ENCODE measurements at regions not wholly inside any gene's neighbourhood (a gene's known extent, or its start where the extent isn't known, plus 50 kb on each side); places are given as distances from the start of the nearest gene placed in this dataset.
"Not testable (repeated sequence)": the region's sequence is repeated elsewhere in the genome, so short reads cannot be mapped to it uniquely, and the experiment has no call there.

DNA sequence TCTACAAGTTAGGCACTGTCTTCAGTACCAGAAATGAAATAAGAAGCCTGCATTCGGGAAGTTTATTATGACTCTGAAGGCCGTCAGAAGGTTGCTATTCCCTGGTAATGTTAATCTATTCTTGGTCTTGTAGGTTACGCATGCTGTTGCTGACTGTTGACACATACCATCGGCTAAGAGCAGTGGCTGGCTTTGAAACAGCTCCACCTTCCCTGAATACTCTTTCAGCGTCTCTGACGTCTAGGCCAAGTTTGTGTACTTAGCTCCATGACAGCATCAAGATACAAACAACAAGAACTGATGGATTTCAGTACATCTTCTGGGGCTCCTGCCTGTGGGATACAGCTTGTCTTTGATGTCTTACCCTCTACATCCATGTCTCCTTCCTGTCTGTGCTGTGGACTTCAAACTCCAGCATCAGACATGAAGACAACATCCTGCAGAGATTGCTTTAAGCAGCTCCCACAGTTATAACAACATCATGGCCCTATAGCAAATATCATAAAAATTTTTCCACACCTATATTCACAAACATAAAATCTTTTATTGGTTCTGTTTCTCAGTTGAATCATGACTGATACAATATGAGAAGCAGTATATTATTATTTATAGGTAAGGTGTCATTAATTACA lies 906.0 kb downstream of the SPATA31A7 start:
- in situ Hi-C loops (cut with HindIII; ENCODE audit: low pct_ligation_motif_present, low sequenced_read_pairs); H3K27ac ChIP-seq; H3K4me3 ChIP-seq (ENCODE audit: low read depth, low read length); H3K27me3 ChIP-seq (replicated peaks); H3K36me3 ChIP-seq (replicated peaks); DNase-seq: not testable (repeated sequence)

DNA sequence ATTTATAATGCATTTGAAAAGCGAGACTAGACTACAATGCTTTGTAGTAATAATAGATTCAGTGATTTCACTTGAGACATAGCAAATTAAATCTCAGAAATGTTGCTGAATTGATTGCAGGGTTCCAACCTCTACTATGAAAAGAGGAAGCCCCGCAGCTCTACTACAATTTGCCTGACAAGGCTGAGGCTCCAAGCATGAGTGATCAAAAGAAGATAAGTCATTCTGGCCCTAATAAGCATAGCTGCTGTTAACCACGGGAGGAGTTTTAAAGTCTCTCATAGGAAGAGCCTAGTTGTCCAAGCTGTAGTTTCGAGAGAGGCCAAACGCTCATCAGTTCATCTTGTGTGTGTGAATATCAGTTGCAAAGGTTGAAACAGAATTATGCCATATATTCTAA lies 920.6 kb downstream of the SPATA31A7 start:
- DNase-seq; H3K27me3 ChIP-seq (replicated peaks); H3K36me3 ChIP-seq (replicated peaks); in situ Hi-C loops (cut with HindIII; ENCODE audit: low pct_ligation_motif_present, low sequenced_read_pairs); H3K4me3 ChIP-seq (ENCODE audit: low read depth, low read length); H3K27ac ChIP-seq: not testable (repeated sequence)

DNA sequence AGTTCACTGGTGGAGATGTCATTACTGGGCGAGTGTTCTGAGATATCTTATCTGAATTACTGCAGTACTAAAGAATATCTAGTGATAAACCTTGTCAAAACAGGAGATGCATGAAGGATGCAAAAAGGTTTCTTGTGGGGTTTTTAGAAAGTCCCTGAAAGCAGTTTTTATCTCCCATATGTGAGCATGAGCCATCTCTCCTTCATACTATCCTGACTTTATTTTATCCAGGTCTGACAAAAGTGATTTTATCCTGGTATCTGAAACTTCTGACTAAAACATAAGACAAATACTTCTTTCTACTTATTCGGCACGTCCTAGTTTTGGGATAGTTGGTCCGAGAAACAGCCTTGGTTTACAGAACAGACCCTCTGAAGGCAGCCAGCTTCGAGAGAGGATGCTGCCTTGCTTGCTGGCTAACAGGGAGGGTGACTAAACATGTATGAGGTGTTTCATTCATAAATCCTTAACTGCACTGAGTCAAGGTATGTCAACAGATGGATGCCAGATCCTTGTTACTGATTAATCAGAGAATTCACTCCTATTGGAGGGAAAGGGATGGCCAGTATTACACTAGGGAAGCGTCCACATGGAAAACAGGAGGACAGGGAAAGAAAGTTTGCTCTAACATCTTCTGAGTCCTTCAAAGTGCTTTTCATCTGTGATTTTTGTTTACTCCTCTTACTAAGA lies 927.3 kb downstream of the SPATA31A7 start:
- H3K27me3 ChIP-seq (replicated peaks); DNase-seq; H3K36me3 ChIP-seq (replicated peaks); in situ Hi-C loops (cut with HindIII; ENCODE audit: low pct_ligation_motif_present, low sequenced_read_pairs); H3K27ac ChIP-seq; H3K4me3 ChIP-seq (ENCODE audit: low read depth, low read length): not testable (repeated sequence)

DNA sequence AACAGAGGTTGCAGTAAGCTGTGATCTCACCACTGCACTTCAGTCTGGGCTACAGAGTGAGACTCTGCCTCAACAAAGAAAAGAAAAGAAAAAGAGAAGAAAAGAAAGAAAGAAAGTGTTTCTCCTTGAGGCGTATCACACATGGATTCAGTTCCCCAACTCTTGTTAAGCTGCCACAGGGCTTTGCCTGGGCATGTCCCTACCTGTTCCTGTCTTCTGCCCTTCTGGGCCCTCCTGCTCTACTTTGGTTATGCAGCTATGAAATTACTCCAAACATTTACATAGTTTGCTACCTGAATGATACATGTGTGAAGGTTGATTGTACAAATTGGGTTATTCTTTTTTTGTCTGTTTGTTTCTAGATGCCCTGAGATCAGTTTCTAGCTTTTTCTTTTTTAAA lies 929.8 kb downstream of the SPATA31A7 start:
- in situ Hi-C loops (cut with HindIII; ENCODE audit: low pct_ligation_motif_present, low sequenced_read_pairs); H3K4me3 ChIP-seq (ENCODE audit: low read depth, low read length); H3K27me3 ChIP-seq (replicated peaks); H3K27ac ChIP-seq; H3K36me3 ChIP-seq (replicated peaks); DNase-seq: not testable (repeated sequence)

DNA sequence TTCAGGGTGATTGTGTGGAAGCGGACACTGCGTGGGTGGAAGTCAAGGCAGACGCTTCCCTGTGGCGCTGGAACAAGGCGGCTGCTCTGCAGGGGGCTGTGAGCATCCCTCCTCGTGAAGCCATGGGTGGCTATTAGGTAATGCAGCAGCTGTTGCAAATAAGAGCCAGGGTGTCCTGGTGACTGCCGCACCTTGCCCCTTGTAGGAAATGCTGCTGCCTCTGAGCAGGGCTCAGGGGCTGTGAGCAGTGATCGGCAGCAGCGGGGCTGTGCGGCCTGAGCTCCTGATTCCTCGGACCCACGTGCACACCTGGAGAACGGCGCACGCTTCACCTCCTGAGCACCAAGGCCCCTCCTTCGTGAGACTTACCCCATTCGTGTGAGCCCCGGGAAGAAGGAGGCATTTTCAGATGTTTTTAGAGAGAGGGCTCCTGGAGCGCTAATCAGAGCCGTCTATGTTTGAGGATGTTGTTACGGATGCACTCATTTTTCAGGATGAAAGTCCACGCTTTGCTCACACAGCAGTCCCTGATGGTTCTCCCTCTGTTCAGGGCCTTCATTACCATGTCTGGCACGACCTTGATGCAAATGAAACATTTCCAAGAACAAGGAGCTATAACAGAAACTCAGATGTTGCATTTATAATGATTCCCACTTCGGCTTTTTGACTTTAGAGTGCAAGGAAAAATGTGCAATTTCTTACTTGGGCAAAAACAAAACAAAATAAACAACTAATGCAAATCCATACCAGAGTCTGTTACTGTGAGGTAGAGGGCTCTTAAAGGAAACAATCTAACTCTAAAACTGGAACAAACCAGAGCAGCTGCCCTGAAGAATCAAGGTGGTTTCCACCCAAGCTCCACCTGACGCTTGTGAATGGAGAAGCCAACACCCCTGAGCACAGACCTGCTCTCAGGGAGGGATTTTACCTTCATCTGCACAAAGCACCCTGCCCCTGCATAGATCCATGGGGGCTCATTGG lies 936.1 kb downstream of the SPATA31A7 start:
- DNase-seq; H3K36me3 ChIP-seq (replicated peaks); H3K27me3 ChIP-seq (replicated peaks); H3K4me3 ChIP-seq (ENCODE audit: low read depth, low read length); in situ Hi-C loops (cut with HindIII; ENCODE audit: low pct_ligation_motif_present, low sequenced_read_pairs); H3K27ac ChIP-seq: not testable (repeated sequence)

DNA sequence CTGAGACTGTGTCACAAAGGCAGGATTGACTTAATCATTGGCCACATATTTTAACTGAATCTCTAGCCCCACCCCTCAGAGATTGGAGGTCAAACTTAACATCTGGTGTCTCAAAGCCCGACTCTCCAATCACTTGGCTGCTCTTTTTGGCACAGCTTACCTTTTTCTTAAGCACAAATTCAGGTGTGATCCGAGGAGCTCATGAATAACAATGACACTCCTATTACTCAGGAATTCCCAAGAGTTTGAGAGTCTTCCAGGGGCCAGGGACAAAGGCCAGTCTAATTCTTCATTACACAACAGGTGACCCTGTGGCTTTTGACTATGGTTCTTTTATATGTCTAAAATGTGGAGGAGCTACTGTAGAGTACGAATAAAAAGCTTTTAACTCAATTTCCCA lies 945.2 kb downstream of the SPATA31A7 start:
- in situ Hi-C loops (cut with HindIII; ENCODE audit: low pct_ligation_motif_present, low sequenced_read_pairs); H3K4me3 ChIP-seq (ENCODE audit: low read depth, low read length); H3K27me3 ChIP-seq (replicated peaks); H3K27ac ChIP-seq; DNase-seq; H3K36me3 ChIP-seq (replicated peaks): not testable (repeated sequence)

DNA sequence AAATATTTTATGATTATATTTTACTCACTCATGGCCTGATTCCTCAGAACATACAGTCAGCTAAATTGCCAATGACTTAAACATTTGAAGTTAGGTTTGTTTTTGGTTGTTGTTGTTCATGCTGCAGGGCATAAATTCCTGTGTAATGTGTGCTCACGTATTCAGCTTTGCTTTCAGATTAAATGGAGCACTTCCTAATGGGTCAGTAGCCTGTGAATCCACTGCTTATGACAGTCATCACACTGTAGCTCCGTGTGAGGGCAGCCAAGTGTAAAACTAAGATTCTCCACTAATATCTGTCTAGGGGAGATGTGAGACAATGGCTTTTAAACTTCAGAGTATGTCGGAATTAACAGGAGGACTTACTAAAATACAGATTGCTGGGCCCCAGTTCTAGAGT lies 955.8 kb downstream of the SPATA31A7 start:
- H3K27me3 ChIP-seq (replicated peaks); DNase-seq; in situ Hi-C loops (cut with HindIII; ENCODE audit: low pct_ligation_motif_present, low sequenced_read_pairs); H3K36me3 ChIP-seq (replicated peaks); H3K4me3 ChIP-seq (ENCODE audit: low read depth, low read length); H3K27ac ChIP-seq: not testable (repeated sequence)

Measured in brain microvascular endothelial cell (primary cell).